ENCODE measurements at regions not wholly inside any gene's neighbourhood (a gene's known extent, or its start where the extent isn't known, plus 50 kb on each side); places are given as distances from the start of the nearest gene placed in this dataset.

GRCh38 chr11:18878211-18878610 is 61.0 kb downstream of the MRGPRX1 start:
- no peak for DNase-seq (ENCODE audit: low read depth)
- TF ChIP-seq MYC (IDR thresholded peaks at IDR 0.05; ENCODE audit: low read depth, low read length) (no peak), CTCF (IDR thresholded peaks at IDR 0.05; ENCODE audit: low read depth, low read length) (no peak), MAX (IDR thresholded peaks at IDR 0.05; ENCODE audit: low read depth, low read length) (no peak), POLR2A (IDR thresholded peaks at IDR 0.05; ENCODE audit: extremely low read depth, insufficient read length) (no peak)
- H3K4me3 ChIP-seq (ENCODE audit: low read depth, low read length) = no peak overlapping the region

GRCh38 chr11:18865951-18866350 is 73.3 kb downstream of the MRGPRX1 start:
- TF ChIP-seq POLR2A (IDR thresholded peaks at IDR 0.05; ENCODE audit: extremely low read depth, insufficient read length) (no peak), MAX (IDR thresholded peaks at IDR 0.05; ENCODE audit: low read depth, low read length) (no peak), CTCF (IDR thresholded peaks at IDR 0.05; ENCODE audit: low read depth, low read length) (no peak), MYC (IDR thresholded peaks at IDR 0.05; ENCODE audit: low read depth, low read length) (no peak)
- no peak overlapping the region for H3K4me3 ChIP-seq (ENCODE audit: low read depth, low read length)
- DNase-seq (ENCODE audit: low read depth) = no peak

- no peak for DNase-seq (ENCODE audit: low read depth)
- no peak overlapping the region for H3K4me3 ChIP-seq (ENCODE audit: low read depth, low read length)
- TF ChIP-seq MAX (IDR thresholded peaks at IDR 0.05; ENCODE audit: low read depth, low read length) = no peak
- TF ChIP-seq MYC (IDR thresholded peaks at IDR 0.05; ENCODE audit: low read depth, low read length) = no peak
- TF ChIP-seq CTCF (IDR thresholded peaks at IDR 0.05; ENCODE audit: low read depth, low read length) = no peak
- no peak for TF ChIP-seq POLR2A (IDR thresholded peaks at IDR 0.05; ENCODE audit: extremely low read depth, insufficient read length)
Measured at GRCh38 chr11:18865261-18865660, 73.7 kb upstream of the PTPN5 start.

GRCh38 chr11:18853086-18853720 is 61.6 kb upstream of the PTPN5 start:
- peak; percentile 32 for DNase-seq (ENCODE audit: low read depth)
- no peak overlapping the region for H3K4me3 ChIP-seq (ENCODE audit: low read depth, low read length)
- TF ChIP-seq MYC (IDR thresholded peaks at IDR 0.05; ENCODE audit: low read depth, low read length) (no peak), CTCF (IDR thresholded peaks at IDR 0.05; ENCODE audit: low read depth, low read length) (peak; percentile 35)

GRCh38 chr11:18849406-18849805 is 57.8 kb upstream of the PTPN5 start:
- no peak for DNase-seq (ENCODE audit: low read depth)
- no peak for TF ChIP-seq MYC (IDR thresholded peaks at IDR 0.05; ENCODE audit: low read depth, low read length)
- TF ChIP-seq MAX (IDR thresholded peaks at IDR 0.05; ENCODE audit: low read depth, low read length) = no peak
- no peak for TF ChIP-seq CTCF (IDR thresholded peaks at IDR 0.05; ENCODE audit: low read depth, low read length)
- TF ChIP-seq POLR2A (IDR thresholded peaks at IDR 0.05; ENCODE audit: extremely low read depth, insufficient read length) = no peak
- no peak overlapping the region for H3K4me3 ChIP-seq (ENCODE audit: low read depth, low read length)
